H9 (cell line): ENCODE measurements at regions not wholly inside any gene's neighbourhood (a gene's known extent, or its start where the extent isn't known, plus 50 kb on each side); places are given as distances from the start of the nearest gene placed in this dataset.

ENCODE experiments used
- DNase-seq: peaks from one replicate; pipeline ENCODE4 v3.0.0-alpha.2; 2017
- H2AFZ ChIP-seq: one replicate; pipeline ENCODE4 v1.6.1; 2013; ENCODE audit warnings: mild to moderate bottlenecking, low read length, control low read depth, moderate library complexity
- H2AK5ac ChIP-seq: 2 replicates; pipeline ENCODE4 v1.6.1; 2013; ENCODE audit warnings: low read length, control low read depth, mixed read lengths; ENCODE audit not compliant: insufficient read length
- H2BK120ac ChIP-seq: one replicate; pipeline ENCODE4 v1.6.1; 2013; ENCODE audit warnings: low read depth, mild to moderate bottlenecking, low read length, control low read depth, inconsistent platforms; ENCODE audit not compliant: poor library complexity, severe bottlenecking
- H2BK12ac ChIP-seq: 2 replicates; pipeline ENCODE4 v1.6.1; 2013; ENCODE audit warnings: low read length, control low read depth, mixed read lengths, low read depth; ENCODE audit not compliant: insufficient read length
- H2BK15ac ChIP-seq: 2 replicates; pipeline ENCODE4 v1.6.1; 2013; ENCODE audit warnings: low read depth, low read length, control low read depth
- H2BK20ac ChIP-seq: one replicate; pipeline ENCODE4 v1.6.1; 2013; ENCODE audit warnings: low read depth, mild to moderate bottlenecking, low read length, control low read depth, inconsistent platforms; ENCODE audit not compliant: poor library complexity, severe bottlenecking
- H2BK5ac ChIP-seq: 2 replicates; pipeline ENCODE4 v1.6.1; 2013; ENCODE audit warnings: low read length, control low read depth, mixed read lengths; ENCODE audit not compliant: insufficient read length
- H3K14ac ChIP-seq: 2 replicates; pipeline ENCODE4 v1.6.1; 2013; ENCODE audit warnings: low read length, control low read depth; ENCODE audit not compliant: insufficient read depth
- H3K18ac ChIP-seq: 2 replicates; pipeline ENCODE4 v1.6.1; 2013; ENCODE audit warnings: low read depth, mild to moderate bottlenecking, mixed read lengths, low read length, control low read depth; ENCODE audit not compliant: insufficient read length
- H3K23ac ChIP-seq: 2 replicates; pipeline ENCODE4 v1.6.1; 2013; ENCODE audit warnings: low read length, control low read depth, mixed read lengths, low read depth; ENCODE audit not compliant: insufficient read length
- H3K23me2 ChIP-seq: 2 replicates; pipeline ENCODE4 v1.6.1; 2013; ENCODE audit warnings: low read depth, mild to moderate bottlenecking, mixed read lengths, low read length, control low read depth; ENCODE audit not compliant: insufficient read length, poor library complexity, severe bottlenecking
- H3K27ac ChIP-seq: 2 replicates; pipeline ENCODE4 v1.5.1; 2013; ENCODE audit warnings: low read length, control low read depth, mixed read lengths, low read depth; ENCODE audit not compliant: insufficient read length
- H3K27me3 ChIP-seq: 2 replicates; pipeline ENCODE4 v1.6.1; 2013; ENCODE audit warnings: low read length, control low read depth, inconsistent platforms; ENCODE audit not compliant: insufficient read depth
- H3K4ac ChIP-seq: 2 replicates; pipeline ENCODE4 v1.6.1; 2013; ENCODE audit warnings: low read depth, mild to moderate bottlenecking, control low read depth, inconsistent platforms, low read length, moderate library complexity
- H3K4me1 ChIP-seq: 2 replicates; pipeline ENCODE4 v1.6.1; 2013; ENCODE audit warnings: low read length, control low read depth, inconsistent platforms; ENCODE audit not compliant: insufficient read depth
- H3K4me2 ChIP-seq: 2 replicates; pipeline ENCODE4 v1.6.1; 2013; ENCODE audit warnings: low read length, control low read depth, mixed read lengths; ENCODE audit not compliant: insufficient read length, insufficient read depth
- H3K56ac ChIP-seq: 2 replicates; pipeline ENCODE4 v1.6.1; 2013; ENCODE audit warnings: low read depth, mild to moderate bottlenecking, mixed read lengths, low read length, control low read depth; ENCODE audit not compliant: insufficient read length
- H3K79me1 ChIP-seq: 2 replicates; pipeline ENCODE4 v1.6.1; 2013; ENCODE audit warnings: low read depth, mild to moderate bottlenecking, moderate library complexity, low read length, control low read depth, inconsistent platforms; ENCODE audit not compliant: insufficient read depth, poor library complexity, severe bottlenecking
- H3K79me2 ChIP-seq: 2 replicates; pipeline ENCODE4 v1.6.1; 2013; ENCODE audit warnings: low read length, control low read depth, inconsistent platforms; ENCODE audit not compliant: insufficient read depth
- H3K9ac ChIP-seq: 2 replicates; pipeline ENCODE4 v1.6.1; 2013; ENCODE audit warnings: low read length, control low read depth, mixed read lengths; ENCODE audit not compliant: insufficient read length; ENCODE audit errors: extremely low read depth
- H3K9me3 ChIP-seq: one replicate; pipeline ENCODE4 v1.6.1; 2013; ENCODE audit warnings: low read depth, low read length, inconsistent platforms; ENCODE audit not compliant: control insufficient read depth
- H3T11ph ChIP-seq: one replicate; pipeline ENCODE4 v1.6.1; 2013; ENCODE audit warnings: mild to moderate bottlenecking, low read length, control low read depth, inconsistent platforms
- H4K20me1 ChIP-seq: one replicate; pipeline ENCODE4 v1.6.1; 2013; ENCODE audit not compliant: control insufficient read depth, insufficient read length, insufficient read depth
- H4K5ac ChIP-seq: 2 replicates; pipeline ENCODE4 v1.6.1; 2013; ENCODE audit warnings: low read depth, mild to moderate bottlenecking, mixed read lengths, low read length, control low read depth; ENCODE audit not compliant: insufficient read length
- H4K8ac ChIP-seq: replicated peaks from 2 replicates; pipeline ENCODE4 v1.6.1; 2013; ENCODE audit warnings: low read length, control low read depth, mixed read lengths, low read depth; ENCODE audit not compliant: insufficient read length
- H4K91ac ChIP-seq: 2 replicates; pipeline ENCODE4 v1.6.1; 2013; ENCODE audit warnings: low read depth, mild to moderate bottlenecking, moderate library complexity, mixed read lengths, low read length, control low read depth; ENCODE audit not compliant: insufficient read length
- H3K27ac Mint-ChIP-seq, 3 experiments: 2 replicates in 2 of 3; 3 replicates in 1 of 3; pipeline ENCODE4 v1.8.0; 2020 to 2021; ENCODE audit warnings: mixed read lengths in 3 of 3, mild to moderate bottlenecking in 1 of 3, moderate library complexity in 1 of 3
- H3K27me3 Mint-ChIP-seq: 2 replicates; pipeline ENCODE4 v1.8.0; 2021; ENCODE audit warnings: low read depth, mild to moderate bottlenecking, moderate library complexity, mixed read lengths
- H3K36me3 Mint-ChIP-seq, 3 experiments: 2 replicates in 2 of 3; 3 replicates in 1 of 3; pipeline ENCODE4 v1.8.0; 2020 to 2021; ENCODE audit warnings: low read depth in 3 of 3, mixed read lengths in 3 of 3; ENCODE audit not compliant: insufficient read depth in 1 of 3
- H3K4me1 Mint-ChIP-seq, 2 experiments: 2 replicates each; pipeline ENCODE4 v1.8.0; 2020; ENCODE audit warnings: mixed read lengths in 2 of 2
- H3K4me3 Mint-ChIP-seq, 2 experiments: 2 replicates in 1 of 2; 3 replicates in 1 of 2; pipeline ENCODE4 v1.8.0; 2020 to 2021; ENCODE audit warnings: mild to moderate bottlenecking in 2 of 2, mixed read lengths in 2 of 2, moderate library complexity in 1 of 2
- H3K9me3 Mint-ChIP-seq, 2 experiments: 2 replicates in 1 of 2; 3 replicates in 1 of 2; pipeline ENCODE4 v1.8.0; 2020; ENCODE audit warnings: mild to moderate bottlenecking in 2 of 2, mixed read lengths in 2 of 2, moderate library complexity in 1 of 2
- WGBS: extraction: QIAGEN DNeasy Blood & Tissue Kit; methylation state at CpG from one replicate; pipeline ENCODE4 v1.1.7; 2013; ENCODE audit warnings: missing lambda C conversion rate, low lambda C conversion rate, mixed read lengths; ENCODE audit not compliant: insufficient read length; ENCODE audit errors: extremely low coverage; 5-methylcytosine and 5-hydroxymethylcytosine counted together
- TF ChIP-seq, protein P1 (sequence below): fragments of 200-600 bp; sonication (generic); conservative IDR thresholded peaks from 3 replicates; pipeline ENCODE4 v1.8.0; 2021; ENCODE audit warnings: antibody characterized with exemption, mild to moderate bottlenecking

DNA sequence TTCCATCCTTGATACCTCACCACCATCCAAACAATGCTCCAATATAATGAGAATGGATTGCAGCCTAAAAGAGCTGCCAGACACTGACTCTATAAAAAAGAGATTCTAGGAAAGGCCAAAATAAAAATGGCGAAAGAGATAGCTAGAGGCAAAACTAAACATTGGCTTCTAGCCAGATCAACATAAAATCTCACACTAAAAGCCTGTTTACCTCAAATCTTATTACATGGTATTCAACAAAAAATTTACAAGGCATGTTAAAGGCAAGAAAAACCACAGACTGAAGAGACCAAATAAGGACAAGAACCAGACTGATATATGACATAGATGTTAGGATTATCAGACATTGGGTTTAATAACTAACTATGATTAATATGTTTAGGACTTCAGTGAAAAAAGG is 1127.0 kb downstream of the DNAJB9 start:
- H3K23me2 ChIP-seq = no peaks in the 10 kb centered on the region
- H2BK20ac ChIP-seq = no peak overlapping the region
- Mint-ChIP-seq H3K9me3 (peaks cover 27 to 28% of the 10 kb centered on the region in 2 experiments), H3K27me3 (no peaks in the 10 kb centered on the region), H3K4me1 (no peaks in the 10 kb centered on the region), H3K4me3 (no peak overlapping the region), H3K27ac (no peak overlapping the region), H3K36me3 (peaks cover 5 to 30% (median 30%) of the 10 kb centered on the region in 3 experiments; a peak in 6 of 7 replicates)
- no peak overlapping the region for H2BK120ac ChIP-seq
- no peak overlapping the region for H3K4me2 ChIP-seq
- no peak overlapping the region for H3K9ac ChIP-seq
- no peak overlapping the region for H2BK12ac ChIP-seq
- no peak overlapping the region for H3K4ac ChIP-seq
- no peak overlapping the region for H2AK5ac ChIP-seq
- peaks cover 10% of the 10 kb centered on the region for H3K9me3 ChIP-seq
- H4K20me1 ChIP-seq = no peaks in the 10 kb centered on the region
- H4K91ac ChIP-seq = no peak overlapping the region
- H4K8ac ChIP-seq = no peak overlapping the region
- no peaks in the 10 kb centered on the region for H3K4me1 ChIP-seq
- H3K23ac ChIP-seq = no peak overlapping the region
- H3T11ph ChIP-seq = no peak overlapping the region
- H3K56ac ChIP-seq = no peak overlapping the region
- TF ChIP-seq, protein P1, sequence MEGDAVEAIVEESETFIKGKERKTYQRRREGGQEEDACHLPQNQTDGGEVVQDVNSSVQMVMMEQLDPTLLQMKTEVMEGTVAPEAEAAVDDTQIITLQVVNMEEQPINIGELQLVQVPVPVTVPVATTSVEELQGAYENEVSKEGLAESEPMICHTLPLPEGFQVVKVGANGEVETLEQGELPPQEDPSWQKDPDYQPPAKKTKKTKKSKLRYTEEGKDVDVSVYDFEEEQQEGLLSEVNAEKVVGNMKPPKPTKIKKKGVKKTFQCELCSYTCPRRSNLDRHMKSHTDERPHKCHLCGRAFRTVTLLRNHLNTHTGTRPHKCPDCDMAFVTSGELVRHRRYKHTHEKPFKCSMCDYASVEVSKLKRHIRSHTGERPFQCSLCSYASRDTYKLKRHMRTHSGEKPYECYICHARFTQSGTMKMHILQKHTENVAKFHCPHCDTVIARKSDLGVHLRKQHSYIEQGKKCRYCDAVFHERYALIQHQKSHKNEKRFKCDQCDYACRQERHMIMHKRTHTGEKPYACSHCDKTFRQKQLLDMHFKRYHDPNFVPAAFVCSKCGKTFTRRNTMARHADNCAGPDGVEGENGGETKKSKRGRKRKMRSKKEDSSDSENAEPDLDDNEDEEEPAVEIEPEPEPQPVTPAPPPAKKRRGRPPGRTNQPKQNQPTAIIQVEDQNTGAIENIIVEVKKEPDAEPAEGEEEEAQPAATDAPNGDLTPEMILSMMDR = no peak
- no peak overlapping the region for H3K14ac ChIP-seq
- no peak for DNase-seq
- H3K79me1 ChIP-seq = no peaks in the 10 kb centered on the region
- H2BK5ac ChIP-seq = no peak overlapping the region
- H3K18ac ChIP-seq = no peak overlapping the region
- H2BK15ac ChIP-seq = no peak overlapping the region
- no peak overlapping the region for H3K27ac ChIP-seq
- no peaks in the 10 kb centered on the region for H3K27me3 ChIP-seq
- no CpG with 5 or more reads among the region's 1 CpG for WGBS
- no peaks in the 10 kb centered on the region for H3K79me2 ChIP-seq
- H4K5ac ChIP-seq = no peak overlapping the region
- no peak overlapping the region for H2AFZ ChIP-seq
